HFF-Myc (cell line): ENCODE measurements at regions not wholly inside any gene's neighbourhood (a gene's known extent, or its start where the extent isn't known, plus 50 kb on each side); places are given as distances from the start of the nearest gene placed in this dataset.

Source experiments
- DNase-seq: peaks from one replicate; pipeline ENCODE4 v3.0.0-alpha.2; 2011; ENCODE audit warnings: low read depth; ENCODE audit errors: extremely low read depth
- H3K4me3 ChIP-seq: replicated peaks from 2 replicates; pipeline ENCODE4 v1.5.1; 2011; ENCODE audit warnings: low read depth, mild to moderate bottlenecking, control low read depth, low read length
- TF ChIP-seq, protein P1 (sequence below): IDR thresholded peaks from 2 replicates; pipeline ENCODE4 v1.5.1; 2012; ENCODE audit warnings: mild to moderate bottlenecking, low read depth, low read length, control low read depth; ENCODE audit errors: missing control alignments

- DNase-seq, result no peak
- TF ChIP-seq, protein P1, sequence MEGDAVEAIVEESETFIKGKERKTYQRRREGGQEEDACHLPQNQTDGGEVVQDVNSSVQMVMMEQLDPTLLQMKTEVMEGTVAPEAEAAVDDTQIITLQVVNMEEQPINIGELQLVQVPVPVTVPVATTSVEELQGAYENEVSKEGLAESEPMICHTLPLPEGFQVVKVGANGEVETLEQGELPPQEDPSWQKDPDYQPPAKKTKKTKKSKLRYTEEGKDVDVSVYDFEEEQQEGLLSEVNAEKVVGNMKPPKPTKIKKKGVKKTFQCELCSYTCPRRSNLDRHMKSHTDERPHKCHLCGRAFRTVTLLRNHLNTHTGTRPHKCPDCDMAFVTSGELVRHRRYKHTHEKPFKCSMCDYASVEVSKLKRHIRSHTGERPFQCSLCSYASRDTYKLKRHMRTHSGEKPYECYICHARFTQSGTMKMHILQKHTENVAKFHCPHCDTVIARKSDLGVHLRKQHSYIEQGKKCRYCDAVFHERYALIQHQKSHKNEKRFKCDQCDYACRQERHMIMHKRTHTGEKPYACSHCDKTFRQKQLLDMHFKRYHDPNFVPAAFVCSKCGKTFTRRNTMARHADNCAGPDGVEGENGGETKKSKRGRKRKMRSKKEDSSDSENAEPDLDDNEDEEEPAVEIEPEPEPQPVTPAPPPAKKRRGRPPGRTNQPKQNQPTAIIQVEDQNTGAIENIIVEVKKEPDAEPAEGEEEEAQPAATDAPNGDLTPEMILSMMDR, result no peak
- H3K4me3 ChIP-seq, result no peak overlapping the region
Measured at GRCh38 chr1:82562448-82562847, 761.7 kb downstream of the ADGRL2 start.

DNA sequence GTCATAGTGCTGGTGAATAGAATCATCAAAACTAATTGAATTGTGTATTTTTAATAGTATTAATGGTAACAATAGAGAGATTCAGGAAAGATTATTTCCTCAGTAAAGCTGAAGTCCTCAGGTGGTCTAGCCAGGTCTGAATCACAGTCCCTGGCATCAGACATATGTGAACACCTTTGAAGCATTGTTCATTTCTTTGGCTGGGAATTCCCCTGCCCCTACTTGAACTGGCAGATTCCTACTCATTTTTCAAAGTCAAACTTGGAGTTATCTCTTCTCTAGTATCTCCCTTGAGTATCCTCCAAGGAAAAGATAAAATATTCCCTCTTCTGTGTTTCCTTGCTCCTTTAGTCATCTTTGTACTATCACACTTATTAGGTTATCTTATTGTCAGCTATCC is 759.8 kb downstream of the ADGRL2 start:
- H3K4me3 ChIP-seq, result no peak overlapping the region
- no peak for DNase-seq
- TF ChIP-seq, protein P1, result no peak

- TF ChIP-seq, protein P1, result no peak
- no peak for DNase-seq
- H3K4me3 ChIP-seq, result no peak overlapping the region
Measured at GRCh38 chr1:82555501-82555900, 754.8 kb downstream of the ADGRL2 start.

GRCh38 chr1:82549841-82550240 is 749.1 kb downstream of the ADGRL2 start:
- DNase-seq, result no peak
- H3K4me3 ChIP-seq, result no peak overlapping the region
- TF ChIP-seq, protein P1, result no peak

- H3K4me3 ChIP-seq, result no peak overlapping the region
- TF ChIP-seq, protein P1, result no peak
Measured at GRCh38 chr1:82542766-82543165, 742.0 kb downstream of the ADGRL2 start.

DNA sequence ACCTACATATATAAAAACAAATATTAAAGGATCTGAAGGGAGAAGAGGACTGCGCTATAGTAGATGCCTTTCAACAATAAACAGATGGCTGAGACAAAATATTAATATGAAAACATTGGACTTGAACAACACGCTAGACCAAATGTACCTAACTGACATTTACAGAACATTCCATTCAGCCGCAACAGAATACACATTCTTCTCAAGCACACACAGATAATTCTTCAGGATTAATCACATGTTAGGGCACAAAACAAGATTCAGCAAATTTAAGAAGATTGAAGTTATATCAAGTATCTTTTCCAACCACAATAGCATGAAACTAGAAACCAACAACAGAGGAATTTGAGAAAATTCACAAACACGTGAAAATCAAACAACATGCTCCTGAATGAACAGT is 741.4 kb downstream of the ADGRL2 start:
- TF ChIP-seq, protein P1, result no peak
- DNase-seq, result no peak
- H3K4me3 ChIP-seq, result no peak overlapping the region

More at GRCh38 chr1:82542766-82543165, 742.0 kb downstream of the ADGRL2 start:
- DNase-seq, result no peak

GRCh38 chr1:82540006-82540405 is 739.3 kb downstream of the ADGRL2 start:
- no peak overlapping the region for H3K4me3 ChIP-seq
- TF ChIP-seq, protein P1, result no peak
- no peak for DNase-seq
